OCI-LY1 (cell line): ENCODE measurements at regions not wholly inside any gene's neighbourhood (a gene's known extent, or its start where the extent isn't known, plus 50 kb on each side); places are given as distances from the start of the nearest gene placed in this dataset.

Source experiments
- H2AFZ ChIP-seq: fragments of 200-600 bp; sonication (generic), shearing (Covaris generic); 2 replicates; pipeline ENCODE4 v1.6.0; 2014; ENCODE audit warnings: antibody characterized with exemption, mild to moderate bottlenecking, low read length
- H3F3A ChIP-seq: fragments of 200-600 bp; sonication (generic), shearing (Covaris generic); 2 replicates; pipeline ENCODE4 v1.6.0; 2014; ENCODE audit warnings: mild to moderate bottlenecking, antibody characterized with exemption, low read length, moderate library complexity; ENCODE audit not compliant: insufficient read depth
- H3K27ac ChIP-seq: fragments of 200-600 bp; sonication (generic); 2 replicates; pipeline ENCODE4 v1.5.1; 2014; ENCODE audit warnings: low read length, mixed run types, mild to moderate bottlenecking, low read depth; ENCODE audit not compliant: poor library complexity, severe bottlenecking
- H3K27me3 ChIP-seq: fragments of 200-600 bp; sonication (generic); 2 replicates; pipeline ENCODE4 v1.6.0; 2014; ENCODE audit warnings: antibody characterized with exemption, mild to moderate bottlenecking, low read length, moderate library complexity; ENCODE audit not compliant: insufficient read depth
- H3K36me3 ChIP-seq: fragments of 200-600 bp; sonication (generic); 2 replicates; pipeline ENCODE4 v1.6.1; 2014; ENCODE audit warnings: mild to moderate bottlenecking, antibody characterized with exemption, low read length, moderate library complexity, mixed read lengths; ENCODE audit not compliant: insufficient read depth
- H3K4me1 ChIP-seq: fragments of 200-600 bp; sonication (generic); 2 replicates; pipeline ENCODE4 v1.5.1; 2014; ENCODE audit warnings: mild to moderate bottlenecking, low read length, moderate library complexity; ENCODE audit not compliant: insufficient read depth, severe bottlenecking
- H3K4me2 ChIP-seq: fragments of 200-600 bp; sonication (generic), shearing (Covaris generic); 2 replicates; pipeline ENCODE4 v1.6.1; 2014; ENCODE audit warnings: low read length
- H3K4me3 ChIP-seq: fragments of 200-600 bp; sonication (generic); 2 replicates; pipeline ENCODE4 v1.5.1; 2014; ENCODE audit warnings: low read length, low read depth, mild to moderate bottlenecking, mixed read lengths; ENCODE audit not compliant: poor library complexity, severe bottlenecking
- H3K79me2 ChIP-seq: fragments of 200-600 bp; shearing (Covaris generic); 2 replicates; pipeline ENCODE4 v1.6.1; 2016; ENCODE audit warnings: mixed run types, low read length, mixed read lengths; ENCODE audit not compliant: insufficient read depth
- H3K9ac ChIP-seq: fragments of 200-600 bp; sonication (generic), shearing (Covaris generic); 2 replicates; pipeline ENCODE4 v1.6.1; 2014; ENCODE audit warnings: mild to moderate bottlenecking, low read length, mixed read lengths
- H3K9me2 ChIP-seq: fragments of 200-600 bp; sonication (generic), shearing (Covaris generic); 2 replicates; pipeline ENCODE4 v1.6.1; 2014; ENCODE audit warnings: low read depth, mild to moderate bottlenecking, low read length, mixed read lengths
- H3K9me3 ChIP-seq: fragments of 200-600 bp; shearing (Covaris generic); 2 replicates; pipeline ENCODE4 v1.6.1; 2014; ENCODE audit warnings: low read length, mixed read lengths
- H4K20me1 ChIP-seq: fragments of 200-600 bp; sonication (generic), shearing (Covaris generic); 2 replicates; pipeline ENCODE4 v1.6.0; 2016; ENCODE audit warnings: mild to moderate bottlenecking, low read length; ENCODE audit not compliant: insufficient read depth
- EZH2 ChIP-seq: fragments of 200-600 bp; sonication (generic), shearing (Covaris generic); IDR thresholded peaks from 2 replicates; pipeline ENCODE4 v1.8.0; 2017; ENCODE audit warnings: borderline replicate concordance, mixed run types, mild to moderate bottlenecking, antibody characterized with exemption, low read length, moderate library complexity, mixed read lengths
- TF ChIP-seq, protein P1 (sequence below): fragments of 200-600 bp; sonication (generic), shearing (Covaris generic); IDR thresholded peaks from 2 replicates; pipeline ENCODE4 v1.5.1; 2017; ENCODE audit warnings: mild to moderate bottlenecking, antibody characterized with exemption, low read length, moderate library complexity, mixed read lengths

DNA sequence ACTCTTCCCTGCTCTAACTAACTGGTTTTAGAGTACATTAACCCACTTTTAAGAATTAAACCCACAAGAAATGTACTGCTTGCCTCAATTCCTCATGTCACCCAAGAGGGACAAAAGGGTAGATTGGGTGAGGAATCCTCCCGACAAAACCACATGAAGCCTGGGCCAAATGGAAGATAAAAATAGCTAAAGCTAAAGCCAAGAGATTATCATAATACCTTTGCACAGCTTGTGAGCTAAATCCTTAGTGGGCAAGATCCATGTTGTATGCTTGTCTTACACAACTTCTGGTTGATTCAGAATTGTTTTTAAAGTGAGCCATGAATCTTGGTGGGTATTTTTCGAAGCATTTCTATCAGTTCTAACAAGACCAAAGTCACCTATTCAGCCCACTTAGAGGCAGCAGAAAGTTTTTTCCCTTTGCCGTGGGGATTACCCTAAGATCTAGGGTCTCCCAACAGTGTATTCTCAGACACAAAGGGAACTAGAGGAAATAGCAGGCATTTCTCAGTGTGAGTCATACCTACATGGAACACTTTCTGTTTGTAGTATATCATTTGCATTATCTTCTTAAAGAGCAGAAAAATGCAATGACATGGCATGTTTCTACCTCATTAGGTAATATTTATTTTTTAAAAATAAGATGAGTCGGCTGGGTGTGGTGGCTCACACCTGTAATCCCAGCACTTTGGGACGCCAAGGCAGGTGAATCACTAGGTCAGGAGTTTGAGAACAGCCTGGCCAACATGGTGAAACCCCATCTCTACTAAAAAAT, 616.6 kb downstream of the KCNH5 start:
- H4K20me1 ChIP-seq: no peaks in the 10 kb centered on the region
- H3K4me1 ChIP-seq: no peaks in the 10 kb centered on the region
- no peaks in the 10 kb centered on the region for H3K9me2 ChIP-seq
- H3K9me3 ChIP-seq: peaks cover 3% of the 10 kb centered on the region; the same call in 1 of the 2 replicates
- H3K9ac ChIP-seq: no peak overlapping the region
- H3K27me3 ChIP-seq: no peaks in the 10 kb centered on the region
- H3K36me3 ChIP-seq: no peaks in the 10 kb centered on the region
- no peak overlapping the region for H3K27ac ChIP-seq
- no peak overlapping the region for H3K4me3 ChIP-seq
- H3K79me2 ChIP-seq: no peaks in the 10 kb centered on the region
- no peak overlapping the region for H2AFZ ChIP-seq
- H3F3A ChIP-seq: no peaks in the 10 kb centered on the region
- H3K4me2 ChIP-seq: no peak overlapping the region
- TF ChIP-seq, protein P1, sequence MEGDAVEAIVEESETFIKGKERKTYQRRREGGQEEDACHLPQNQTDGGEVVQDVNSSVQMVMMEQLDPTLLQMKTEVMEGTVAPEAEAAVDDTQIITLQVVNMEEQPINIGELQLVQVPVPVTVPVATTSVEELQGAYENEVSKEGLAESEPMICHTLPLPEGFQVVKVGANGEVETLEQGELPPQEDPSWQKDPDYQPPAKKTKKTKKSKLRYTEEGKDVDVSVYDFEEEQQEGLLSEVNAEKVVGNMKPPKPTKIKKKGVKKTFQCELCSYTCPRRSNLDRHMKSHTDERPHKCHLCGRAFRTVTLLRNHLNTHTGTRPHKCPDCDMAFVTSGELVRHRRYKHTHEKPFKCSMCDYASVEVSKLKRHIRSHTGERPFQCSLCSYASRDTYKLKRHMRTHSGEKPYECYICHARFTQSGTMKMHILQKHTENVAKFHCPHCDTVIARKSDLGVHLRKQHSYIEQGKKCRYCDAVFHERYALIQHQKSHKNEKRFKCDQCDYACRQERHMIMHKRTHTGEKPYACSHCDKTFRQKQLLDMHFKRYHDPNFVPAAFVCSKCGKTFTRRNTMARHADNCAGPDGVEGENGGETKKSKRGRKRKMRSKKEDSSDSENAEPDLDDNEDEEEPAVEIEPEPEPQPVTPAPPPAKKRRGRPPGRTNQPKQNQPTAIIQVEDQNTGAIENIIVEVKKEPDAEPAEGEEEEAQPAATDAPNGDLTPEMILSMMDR: no peak
- no peak for TF ChIP-seq EZH2

DNA sequence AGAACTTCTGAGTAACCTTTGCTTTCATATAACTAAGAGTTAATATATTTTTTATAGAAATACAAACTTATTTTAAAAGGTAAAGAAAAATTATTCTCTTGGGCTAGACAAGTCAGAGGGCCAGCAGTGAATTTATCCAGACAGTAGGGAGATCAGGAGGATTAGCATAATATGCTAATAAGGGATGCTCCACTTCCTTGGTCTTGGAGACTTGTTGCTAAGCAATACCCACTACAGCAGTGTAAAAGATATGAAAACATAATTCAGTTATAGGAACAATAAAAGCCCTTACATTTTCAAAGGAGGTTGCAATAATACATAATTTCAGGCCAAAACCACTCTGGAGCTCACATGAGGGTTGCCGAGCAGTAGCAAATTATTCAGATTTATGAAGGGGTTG, 615.6 kb downstream of the KCNH5 start:
- no peak overlapping the region for H3K9ac ChIP-seq
- no peak for TF ChIP-seq EZH2
- TF ChIP-seq, protein P1: no peak

DNA sequence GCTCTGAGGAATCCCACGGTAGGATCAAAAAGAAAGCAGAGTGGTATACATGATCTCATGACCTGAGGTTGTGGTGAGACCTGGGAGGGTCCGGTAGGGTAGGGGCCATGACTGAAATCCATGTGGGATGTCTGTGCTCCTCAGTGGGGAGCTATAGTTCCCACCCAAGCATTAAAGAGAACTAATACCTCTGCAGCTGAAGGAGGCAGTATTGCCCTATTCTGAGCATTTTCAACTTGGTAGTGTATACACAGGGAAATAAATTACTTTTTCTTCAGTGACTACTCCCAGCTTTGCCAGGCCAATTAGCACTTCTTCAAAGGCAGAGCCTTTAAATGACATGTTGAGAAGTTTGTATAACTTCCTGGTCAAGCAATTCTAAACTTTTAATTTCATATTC, 613.8 kb downstream of the KCNH5 start:
- H3K9me2 ChIP-seq: no peaks in the 10 kb centered on the region
- no peak overlapping the region for H3K4me3 ChIP-seq
- TF ChIP-seq, protein P1: no peak
- no peak for TF ChIP-seq EZH2
- H2AFZ ChIP-seq: no peak overlapping the region
- no peak overlapping the region for H3K4me2 ChIP-seq
- no peaks in the 10 kb centered on the region for H4K20me1 ChIP-seq
- peaks cover 3% of the 10 kb centered on the region; the same call in 1 of the 2 replicates for H3K9me3 ChIP-seq
- H3F3A ChIP-seq: no peaks in the 10 kb centered on the region
- H3K9ac ChIP-seq: no peak overlapping the region
- no peaks in the 10 kb centered on the region for H3K79me2 ChIP-seq
- no peaks in the 10 kb centered on the region for H3K36me3 ChIP-seq
- H3K27ac ChIP-seq: no peak overlapping the region
- H3K4me1 ChIP-seq: no peaks in the 10 kb centered on the region
- no peaks in the 10 kb centered on the region for H3K27me3 ChIP-seq

More for the DNA sequence above, 615.6 kb downstream of the KCNH5 start:
- no peak overlapping the region for H2AFZ ChIP-seq
- H3K9me2 ChIP-seq: no peaks in the 10 kb centered on the region
- no peak overlapping the region for H3K4me2 ChIP-seq
- H3K79me2 ChIP-seq: no peaks in the 10 kb centered on the region
- H3K4me1 ChIP-seq: no peaks in the 10 kb centered on the region
- no peak overlapping the region for H3K27ac ChIP-seq
- no peaks in the 10 kb centered on the region for H4K20me1 ChIP-seq
- H3K36me3 ChIP-seq: no peaks in the 10 kb centered on the region
- H3K27me3 ChIP-seq: no peaks in the 10 kb centered on the region
- H3K9me3 ChIP-seq: peaks cover 3% of the 10 kb centered on the region; the same call in 1 of the 2 replicates
- no peak overlapping the region for H3K4me3 ChIP-seq
- H3F3A ChIP-seq: no peaks in the 10 kb centered on the region
